ENCODE measurements at regions not wholly inside any gene's neighbourhood (a gene's known extent, or its start where the extent isn't known, plus 50 kb on each side); places are given as distances from the start of the nearest gene placed in this dataset.

- Histone ChIP-seq H3K4me3 (ENCODE audit: low read depth, low read length) (no peak overlapping the region), H3K36me3 (no peaks in the 10 kb centered on the region), H3K9me3 (ENCODE audit: severe bottlenecking) (no peaks in the 10 kb centered on the region), H3K27me3 (ENCODE audit: insufficient read depth, low read depth, severe bottlenecking) (peaks cover 68% of the 10 kb centered on the region), H3K27ac (no peak overlapping the region)
- no peak for TF ChIP-seq CTCF (IDR thresholded peaks at IDR 0.05; ENCODE audit: low read depth, low read length)
- DNase-seq, result no peak
These were observed 340.4 kb downstream of the CDH26 start for GRCh38 chr20:60298647-60299046.

- Histone ChIP-seq H3K27ac (no peak overlapping the region), H3K27me3 (ENCODE audit: insufficient read depth, low read depth, severe bottlenecking) (peaks cover 79% of the 10 kb centered on the region), H3K4me3 (ENCODE audit: low read depth, low read length) (no peak overlapping the region), H3K36me3 (no peaks in the 10 kb centered on the region), H3K9me3 (ENCODE audit: severe bottlenecking) (no peaks in the 10 kb centered on the region)
- DNase-seq, result no peak
- TF ChIP-seq CTCF (IDR thresholded peaks at IDR 0.05; ENCODE audit: low read depth, low read length), result no peak
These were observed 341.7 kb downstream of the CDH26 start for GRCh38 chr20:60299951-60300350.

GRCh38 chr20:60300374-60300773 is 342.2 kb downstream of the CDH26 start:
- no peak overlapping the region for H3K27ac ChIP-seq
- no peak overlapping the region for H3K4me3 ChIP-seq (ENCODE audit: low read depth, low read length)
- TF ChIP-seq CTCF (IDR thresholded peaks at IDR 0.05; ENCODE audit: low read depth, low read length), result no peak
- H3K27me3 ChIP-seq (ENCODE audit: insufficient read depth, low read depth, severe bottlenecking), result peaks cover 84% of the 10 kb centered on the region
- H3K36me3 ChIP-seq, result no peaks in the 10 kb centered on the region
- no peaks in the 10 kb centered on the region for H3K9me3 ChIP-seq (ENCODE audit: severe bottlenecking)
- DNase-seq, result no peak

- H3K4me3 ChIP-seq (ENCODE audit: low read depth, low read length), result no peak overlapping the region
- H3K27ac ChIP-seq, result no peak overlapping the region
- no peak for DNase-seq
- H3K9me3 ChIP-seq (ENCODE audit: severe bottlenecking), result no peaks in the 10 kb centered on the region
- TF ChIP-seq CTCF (IDR thresholded peaks at IDR 0.05; ENCODE audit: low read depth, low read length), result no peak
- peaks cover 90% of the 10 kb centered on the region for H3K27me3 ChIP-seq (ENCODE audit: insufficient read depth, low read depth, severe bottlenecking)
- H3K36me3 ChIP-seq, result no peaks in the 10 kb centered on the region
These were observed 344.7 kb downstream of the CDH26 start for GRCh38 chr20:60302875-60303274.

- no peaks in the 10 kb centered on the region for H3K36me3 ChIP-seq
- no peak for TF ChIP-seq CTCF (IDR thresholded peaks at IDR 0.05; ENCODE audit: low read depth, low read length)
- H3K9me3 ChIP-seq (ENCODE audit: severe bottlenecking), result no peaks in the 10 kb centered on the region
These were observed 345.9 kb downstream of the CDH26 start for GRCh38 chr20:60304026-60304590.

GRCh38 chr20:60304931-60305330 is 346.7 kb downstream of the CDH26 start:
- no peak for DNase-seq
- no peak for TF ChIP-seq CTCF (IDR thresholded peaks at IDR 0.05; ENCODE audit: low read depth, low read length)
- Histone ChIP-seq H3K9me3 (ENCODE audit: severe bottlenecking) (no peaks in the 10 kb centered on the region), H3K27me3 (ENCODE audit: insufficient read depth, low read depth, severe bottlenecking) (peaks cover 88% of the 10 kb centered on the region), H3K36me3 (no peaks in the 10 kb centered on the region), H3K4me3 (ENCODE audit: low read depth, low read length) (no peak overlapping the region), H3K27ac (no peak overlapping the region)

More at GRCh38 chr20:60304026-60304590, 345.9 kb downstream of the CDH26 start:
- no peak overlapping the region for H3K27ac ChIP-seq
- peaks cover 88% of the 10 kb centered on the region for H3K27me3 ChIP-seq (ENCODE audit: insufficient read depth, low read depth, severe bottlenecking)
- no peak overlapping the region for H3K4me3 ChIP-seq (ENCODE audit: low read depth, low read length)
- no peak for DNase-seq

Measured in WERI-Rb-1 (cell line).